K562 (cell line): ENCODE measurements at regions not wholly inside any gene's neighbourhood (a gene's known extent, or its start where the extent isn't known, plus 50 kb on each side); places are given as distances from the start of the nearest gene placed in this dataset.

ENCODE experiments used
- BDP1 ChIP-seq: IDR thresholded peaks from 3 replicates; pipeline ENCODE4 v1.6.1; 2011; ENCODE audit not compliant: insufficient read length, insufficient read depth
- E2F3 ChIP-seq: fragments of 250-450 bp; sonication (Bioruptor Pico); IDR thresholded peaks from 2 replicates; pipeline ENCODE4 v1.4.0; 2020; ENCODE audit warnings: mild to moderate bottlenecking
- ILK ChIP-seq: fragments of 450-650 bp; IDR thresholded peaks from 2 replicates; pipeline ENCODE4 v1.6.1; 2016; ENCODE audit warnings: missing genetic modification characterization, low read depth, mild to moderate bottlenecking, missing compliant biosample characterization, moderate library complexity, borderline replicate concordance
- MCM3 ChIP-seq: fragments of 450-650 bp; IDR thresholded peaks from 2 replicates; pipeline ENCODE4 v1.6.1; 2016
- MTA1 ChIP-seq: fragments of 450-650 bp; IDR thresholded peaks from 2 replicates; pipeline ENCODE4 v1.6.1; 2017; ENCODE audit warnings: borderline replicate concordance
- ZNF507 ChIP-seq: conservative IDR thresholded peaks from 2 replicates; pipeline ENCODE4 v1.6.1; 2017; ENCODE audit warnings: missing genetic modification characterization, missing compliant biosample characterization
- ZNF592 ChIP-seq: fragments of 450-650 bp; IDR thresholded peaks from 2 replicates; pipeline ENCODE4 v1.6.1; 2017; ENCODE audit warnings: antibody characterized with exemption, mild to moderate bottlenecking
- TF ChIP-seq, protein P1 (sequence below): fragments of 200-600 bp; sonication (generic); IDR thresholded peaks from one replicate; pipeline ENCODE4 v1.6.1; 2012; ENCODE audit warnings: mild to moderate bottlenecking, low read depth, low read length, inconsistent platforms

GRCh38 chr20:4335722-4336121 is 86.6 kb upstream of the ADRA1D start (continued):
- TF ChIP-seq, protein P1, sequence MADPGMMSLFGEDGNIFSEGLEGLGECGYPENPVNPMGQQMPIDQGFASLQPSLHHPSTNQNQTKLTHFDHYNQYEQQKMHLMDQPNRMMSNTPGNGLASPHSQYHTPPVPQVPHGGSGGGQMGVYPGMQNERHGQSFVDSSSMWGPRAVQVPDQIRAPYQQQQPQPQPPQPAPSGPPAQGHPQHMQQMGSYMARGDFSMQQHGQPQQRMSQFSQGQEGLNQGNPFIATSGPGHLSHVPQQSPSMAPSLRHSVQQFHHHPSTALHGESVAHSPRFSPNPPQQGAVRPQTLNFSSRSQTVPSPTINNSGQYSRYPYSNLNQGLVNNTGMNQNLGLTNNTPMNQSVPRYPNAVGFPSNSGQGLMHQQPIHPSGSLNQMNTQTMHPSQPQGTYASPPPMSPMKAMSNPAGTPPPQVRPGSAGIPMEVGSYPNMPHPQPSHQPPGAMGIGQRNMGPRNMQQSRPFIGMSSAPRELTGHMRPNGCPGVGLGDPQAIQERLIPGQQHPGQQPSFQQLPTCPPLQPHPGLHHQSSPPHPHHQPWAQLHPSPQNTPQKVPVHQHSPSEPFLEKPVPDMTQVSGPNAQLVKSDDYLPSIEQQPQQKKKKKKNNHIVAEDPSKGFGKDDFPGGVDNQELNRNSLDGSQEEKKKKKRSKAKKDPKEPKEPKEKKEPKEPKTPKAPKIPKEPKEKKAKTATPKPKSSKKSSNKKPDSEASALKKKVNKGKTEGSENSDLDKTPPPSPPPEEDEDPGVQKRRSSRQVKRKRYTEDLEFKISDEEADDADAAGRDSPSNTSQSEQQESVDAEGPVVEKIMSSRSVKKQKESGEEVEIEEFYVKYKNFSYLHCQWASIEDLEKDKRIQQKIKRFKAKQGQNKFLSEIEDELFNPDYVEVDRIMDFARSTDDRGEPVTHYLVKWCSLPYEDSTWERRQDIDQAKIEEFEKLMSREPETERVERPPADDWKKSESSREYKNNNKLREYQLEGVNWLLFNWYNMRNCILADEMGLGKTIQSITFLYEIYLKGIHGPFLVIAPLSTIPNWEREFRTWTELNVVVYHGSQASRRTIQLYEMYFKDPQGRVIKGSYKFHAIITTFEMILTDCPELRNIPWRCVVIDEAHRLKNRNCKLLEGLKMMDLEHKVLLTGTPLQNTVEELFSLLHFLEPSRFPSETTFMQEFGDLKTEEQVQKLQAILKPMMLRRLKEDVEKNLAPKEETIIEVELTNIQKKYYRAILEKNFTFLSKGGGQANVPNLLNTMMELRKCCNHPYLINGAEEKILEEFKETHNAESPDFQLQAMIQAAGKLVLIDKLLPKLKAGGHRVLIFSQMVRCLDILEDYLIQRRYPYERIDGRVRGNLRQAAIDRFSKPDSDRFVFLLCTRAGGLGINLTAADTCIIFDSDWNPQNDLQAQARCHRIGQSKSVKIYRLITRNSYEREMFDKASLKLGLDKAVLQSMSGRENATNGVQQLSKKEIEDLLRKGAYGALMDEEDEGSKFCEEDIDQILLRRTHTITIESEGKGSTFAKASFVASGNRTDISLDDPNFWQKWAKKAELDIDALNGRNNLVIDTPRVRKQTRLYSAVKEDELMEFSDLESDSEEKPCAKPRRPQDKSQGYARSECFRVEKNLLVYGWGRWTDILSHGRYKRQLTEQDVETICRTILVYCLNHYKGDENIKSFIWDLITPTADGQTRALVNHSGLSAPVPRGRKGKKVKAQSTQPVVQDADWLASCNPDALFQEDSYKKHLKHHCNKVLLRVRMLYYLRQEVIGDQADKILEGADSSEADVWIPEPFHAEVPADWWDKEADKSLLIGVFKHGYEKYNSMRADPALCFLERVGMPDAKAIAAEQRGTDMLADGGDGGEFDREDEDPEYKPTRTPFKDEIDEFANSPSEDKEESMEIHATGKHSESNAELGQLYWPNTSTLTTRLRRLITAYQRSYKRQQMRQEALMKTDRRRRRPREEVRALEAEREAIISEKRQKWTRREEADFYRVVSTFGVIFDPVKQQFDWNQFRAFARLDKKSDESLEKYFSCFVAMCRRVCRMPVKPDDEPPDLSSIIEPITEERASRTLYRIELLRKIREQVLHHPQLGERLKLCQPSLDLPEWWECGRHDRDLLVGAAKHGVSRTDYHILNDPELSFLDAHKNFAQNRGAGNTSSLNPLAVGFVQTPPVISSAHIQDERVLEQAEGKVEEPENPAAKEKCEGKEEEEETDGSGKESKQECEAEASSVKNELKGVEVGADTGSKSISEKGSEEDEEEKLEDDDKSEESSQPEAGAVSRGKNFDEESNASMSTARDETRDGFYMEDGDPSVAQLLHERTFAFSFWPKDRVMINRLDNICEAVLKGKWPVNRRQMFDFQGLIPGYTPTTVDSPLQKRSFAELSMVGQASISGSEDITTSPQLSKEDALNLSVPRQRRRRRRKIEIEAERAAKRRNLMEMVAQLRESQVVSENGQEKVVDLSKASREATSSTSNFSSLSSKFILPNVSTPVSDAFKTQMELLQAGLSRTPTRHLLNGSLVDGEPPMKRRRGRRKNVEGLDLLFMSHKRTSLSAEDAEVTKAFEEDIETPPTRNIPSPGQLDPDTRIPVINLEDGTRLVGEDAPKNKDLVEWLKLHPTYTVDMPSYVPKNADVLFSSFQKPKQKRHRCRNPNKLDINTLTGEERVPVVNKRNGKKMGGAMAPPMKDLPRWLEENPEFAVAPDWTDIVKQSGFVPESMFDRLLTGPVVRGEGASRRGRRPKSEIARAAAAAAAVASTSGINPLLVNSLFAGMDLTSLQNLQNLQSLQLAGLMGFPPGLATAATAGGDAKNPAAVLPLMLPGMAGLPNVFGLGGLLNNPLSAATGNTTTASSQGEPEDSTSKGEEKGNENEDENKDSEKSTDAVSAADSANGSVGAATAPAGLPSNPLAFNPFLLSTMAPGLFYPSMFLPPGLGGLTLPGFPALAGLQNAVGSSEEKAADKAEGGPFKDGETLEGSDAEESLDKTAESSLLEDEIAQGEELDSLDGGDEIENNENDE, result no peak
- no peak for TF ChIP-seq ZNF507 (tag)
- no peak for TF ChIP-seq MCM3
- no peak for TF ChIP-seq MTA1
- TF ChIP-seq ZNF592, result no peak
- no peak for TF ChIP-seq BDP1
- TF ChIP-seq ILK (tag), result no peak
- no peak for TF ChIP-seq E2F3
